NCI-H1694 treated with DMSO at 0.1 percent for 48 hours (cell line): ENCODE measurements at regions not wholly inside any gene's neighbourhood (a gene's known extent, or its start where the extent isn't known, plus 50 kb on each side); places are given as distances from the start of the nearest gene placed in this dataset.
"Not testable (repeated sequence)": the region's sequence is repeated elsewhere in the genome, so short reads cannot be mapped to it uniquely, and the experiment has no call there.

Source experiments
- DNase-seq: peaks from one replicate; lab custom pipeline; 2025; lab: John Stamatoyannopoulos, UW

- DNase-seq, result no peak
Measured at GRCh38 chr3:177705976-177706823, 508.9 kb upstream of the TBL1XR1 start.

DNA sequence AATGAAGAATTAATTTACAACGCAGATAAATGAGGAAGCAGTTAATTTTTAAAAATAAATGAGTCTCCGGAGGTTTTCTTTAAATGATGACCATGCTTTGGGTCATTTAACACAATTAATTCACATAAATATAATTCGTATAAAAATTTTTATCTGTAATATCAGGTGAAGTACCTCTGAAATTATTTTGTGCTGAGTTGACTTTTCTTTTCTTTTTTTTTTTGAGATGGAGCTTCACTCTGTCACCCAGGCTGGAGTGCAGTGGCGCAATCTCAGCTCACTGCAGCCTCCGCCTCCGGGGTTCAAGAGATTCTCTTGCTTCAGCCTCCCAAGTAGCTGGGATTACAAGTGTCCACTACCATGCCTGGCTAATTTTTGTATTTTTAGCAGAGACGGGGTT, 512.2 kb upstream of the TBL1XR1 start:
- not testable (repeated sequence) for DNase-seq

DNA sequence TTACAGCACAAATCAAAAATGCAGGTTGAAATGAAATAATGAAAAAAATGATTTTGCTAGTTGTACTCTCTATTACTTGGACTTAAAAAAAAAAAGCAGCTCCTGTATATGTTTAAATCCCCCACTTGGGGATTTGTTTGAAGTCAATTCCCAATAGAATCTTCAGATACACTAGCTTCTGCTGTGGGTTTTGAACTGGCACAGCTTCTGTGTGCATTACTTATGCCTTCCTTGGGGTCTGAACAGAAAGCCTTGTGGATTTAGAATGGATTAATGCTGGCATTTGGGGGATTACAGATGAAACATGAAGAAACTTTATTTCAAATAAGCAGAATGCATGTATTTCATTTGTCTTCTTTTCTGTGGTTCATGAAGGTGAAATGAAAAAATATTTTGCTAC, 513.2 kb upstream of the TBL1XR1 start:
- DNase-seq, result no peak

GRCh38 chr3:177711637-177712036, 514.4 kb upstream of the TBL1XR1 start:
- no peak for DNase-seq

DNA sequence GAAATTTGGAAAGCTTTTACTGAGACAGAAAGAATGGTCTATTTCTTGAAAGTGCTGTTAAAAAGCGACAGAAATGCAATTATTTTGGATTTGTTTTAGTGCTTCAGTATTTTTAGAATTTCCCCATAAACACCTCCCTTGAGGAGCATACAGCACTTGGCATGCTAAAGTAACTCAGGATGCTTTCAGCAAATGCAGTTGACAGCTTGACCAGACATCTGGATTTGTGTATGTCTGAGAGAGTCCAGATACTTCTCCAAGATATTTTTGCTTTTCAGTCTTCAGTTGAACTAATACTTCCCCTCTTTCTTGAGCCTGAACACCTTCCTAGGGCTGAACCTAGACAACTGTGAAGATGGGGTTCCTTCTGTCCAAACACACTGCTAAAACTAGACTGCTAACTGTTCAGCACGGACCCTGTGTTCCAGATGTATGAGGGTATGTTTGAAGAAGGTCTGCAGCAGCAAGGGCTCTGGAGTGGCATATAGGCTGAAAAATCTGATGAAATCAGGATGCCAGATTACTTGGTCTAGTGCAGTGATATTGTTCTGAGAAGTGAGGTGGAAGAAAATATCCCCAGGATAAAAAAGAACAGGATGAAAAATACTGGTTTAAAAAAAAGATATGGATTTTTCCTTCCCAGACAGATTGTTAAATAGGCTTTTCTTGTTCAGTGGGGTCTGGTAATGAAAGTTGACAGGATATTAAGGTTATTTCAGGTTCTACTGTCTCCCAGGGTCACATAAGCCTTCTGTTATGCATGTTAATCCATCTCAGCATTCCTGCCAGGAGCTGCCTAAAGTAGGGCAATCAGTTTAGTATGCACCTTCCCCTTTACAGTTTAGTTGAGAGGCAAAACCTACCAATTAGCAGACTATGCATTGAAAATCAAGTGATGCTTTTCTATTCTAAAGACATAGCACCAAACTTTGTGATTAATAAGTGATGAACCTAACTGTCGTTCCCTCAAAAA, 516.9 kb upstream of the TBL1XR1 start:
- no peak for DNase-seq

GRCh38 chr3:177714945-177715344, 517.7 kb upstream of the TBL1XR1 start:
- DNase-seq, result no peak

DNA sequence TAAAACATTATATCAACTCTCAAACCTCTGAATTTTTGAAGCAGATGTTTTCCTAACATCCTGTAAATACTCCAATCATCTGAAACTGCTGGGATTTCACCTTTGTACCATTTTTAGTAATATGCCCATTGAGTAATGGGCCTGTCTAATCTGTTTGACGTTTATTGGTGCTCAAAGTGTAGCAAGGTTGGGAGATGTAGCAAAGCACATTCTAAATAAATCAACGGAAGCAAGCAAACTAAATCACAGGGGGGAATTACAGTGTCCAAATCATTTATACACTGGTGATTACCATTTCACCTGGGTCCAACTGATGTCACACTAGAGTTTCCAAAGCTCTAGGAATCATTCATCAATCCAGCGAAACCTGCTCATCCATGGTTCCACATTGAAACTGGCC, 518.7 kb upstream of the TBL1XR1 start:
- DNase-seq, result no peak

DNA sequence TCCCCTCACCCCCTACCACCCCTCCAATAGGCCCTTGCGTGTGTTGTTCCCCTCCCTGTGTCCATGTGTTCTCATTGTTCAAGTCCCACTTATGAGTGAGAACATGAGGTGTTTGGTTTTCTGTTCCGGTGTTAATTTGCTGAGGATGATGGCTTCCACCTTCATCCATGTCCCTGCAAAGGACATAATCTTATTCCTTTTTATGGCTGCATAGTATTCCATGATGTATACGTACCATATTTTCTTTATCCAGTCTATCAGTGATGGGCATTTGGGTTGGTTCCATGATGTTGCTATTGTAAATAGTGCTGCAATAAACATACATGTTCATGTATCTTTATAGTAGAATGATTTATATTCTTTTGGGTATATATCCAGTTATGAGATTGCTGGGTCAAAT, 523.6 kb upstream of the TBL1XR1 start:
- not testable (repeated sequence) for DNase-seq

DNA sequence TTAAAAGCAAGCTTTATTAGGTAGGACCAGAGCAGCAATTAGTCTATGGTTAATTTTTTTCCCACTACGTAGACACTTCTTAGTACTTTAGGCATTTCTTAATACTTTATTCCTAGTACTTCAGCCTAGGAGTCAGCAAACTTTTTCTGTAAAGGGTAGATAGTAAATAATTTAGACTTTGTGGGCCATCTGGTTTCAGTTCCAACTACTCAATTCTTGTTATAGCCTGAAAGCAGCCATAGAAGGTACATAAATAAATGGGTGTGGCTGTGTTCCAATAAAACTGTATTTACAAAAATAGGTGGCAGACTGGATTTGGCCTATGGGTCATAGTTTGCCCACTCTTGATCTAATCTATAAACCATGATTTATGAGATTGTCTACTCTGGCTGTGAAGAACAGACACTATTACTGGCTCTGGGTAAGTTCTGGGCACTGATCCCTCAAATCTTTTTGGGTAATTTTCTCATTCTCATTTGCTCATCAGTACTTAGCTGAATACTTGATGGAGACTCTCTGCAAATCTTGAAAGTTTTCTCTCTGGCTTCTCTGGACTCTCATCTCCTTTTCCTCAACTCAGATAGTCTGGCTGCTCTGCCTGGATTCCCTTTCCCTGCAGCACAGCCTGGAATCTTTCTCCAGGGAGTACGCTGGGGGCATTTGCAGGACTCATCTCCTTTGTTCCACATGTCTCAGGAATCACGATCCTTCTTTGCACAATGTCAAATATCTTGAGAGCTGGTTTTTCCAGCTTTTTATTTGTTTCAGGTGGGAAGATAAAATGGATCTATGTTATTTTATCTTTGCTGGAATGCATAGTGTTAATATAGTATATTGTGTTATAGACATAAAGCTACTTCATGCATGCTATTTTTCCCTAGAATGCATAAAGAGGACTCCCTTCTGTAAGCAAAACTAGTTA, 524.8 kb upstream of the TBL1XR1 start:
- DNase-seq, result no peak

DNA sequence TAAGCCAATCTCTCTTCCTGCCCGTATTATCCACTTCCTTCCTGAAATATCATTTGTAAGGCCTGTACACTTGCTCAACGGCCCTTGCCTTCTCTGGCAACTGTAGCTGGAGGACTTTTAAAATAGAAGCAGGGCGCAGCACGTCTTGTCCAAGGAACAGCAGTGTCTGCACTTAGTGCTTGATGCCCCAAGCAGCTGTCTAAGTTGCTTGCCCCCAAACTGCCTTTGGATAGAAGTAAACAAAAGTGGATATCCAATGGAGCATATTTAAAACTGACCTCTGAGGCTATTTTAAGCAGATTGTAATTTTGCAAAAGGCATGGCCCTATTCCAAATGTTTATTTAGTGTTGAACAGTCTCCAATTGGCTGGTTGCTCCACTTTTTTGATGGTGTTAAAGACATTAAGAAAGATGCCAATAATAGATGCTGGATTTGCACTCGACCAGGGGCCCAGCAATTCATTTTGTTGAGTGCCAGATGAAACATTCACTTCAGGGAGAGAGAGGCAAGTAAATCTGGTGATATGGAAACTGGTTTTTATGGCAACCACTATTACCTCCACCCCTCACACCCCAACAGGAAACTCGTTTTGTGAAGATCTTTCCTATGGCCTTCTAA, 526.8 kb upstream of the TBL1XR1 start:
- no peak for DNase-seq

- no peak for DNase-seq
Measured at GRCh38 chr3:177725165-177725564, 527.9 kb upstream of the TBL1XR1 start.

GRCh38 chr3:177726807-177727206, 529.5 kb upstream of the TBL1XR1 start:
- no peak for DNase-seq

GRCh38 chr3:177729956-177730681, 532.8 kb upstream of the TBL1XR1 start:
- no peak for DNase-seq

DNA sequence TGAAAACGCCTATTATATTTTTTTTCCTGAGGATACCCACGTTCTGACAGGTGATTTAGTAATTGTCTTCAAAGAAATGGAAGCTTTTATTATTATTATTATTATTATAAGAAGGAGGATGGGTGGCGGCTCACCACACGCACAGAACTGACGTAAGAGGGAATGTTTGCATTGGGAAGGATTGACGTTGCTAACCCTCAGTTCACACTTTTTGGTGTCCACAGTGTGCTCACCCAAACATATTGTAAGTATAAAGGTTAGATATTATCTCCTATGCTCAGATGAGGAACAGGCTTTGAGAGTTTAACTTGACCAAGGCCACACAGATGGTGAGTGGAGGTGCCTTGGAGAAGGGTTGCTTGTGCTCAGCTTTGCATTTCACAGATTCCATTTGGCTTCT, 533.5 kb upstream of the TBL1XR1 start:
- no peak for DNase-seq

DNA sequence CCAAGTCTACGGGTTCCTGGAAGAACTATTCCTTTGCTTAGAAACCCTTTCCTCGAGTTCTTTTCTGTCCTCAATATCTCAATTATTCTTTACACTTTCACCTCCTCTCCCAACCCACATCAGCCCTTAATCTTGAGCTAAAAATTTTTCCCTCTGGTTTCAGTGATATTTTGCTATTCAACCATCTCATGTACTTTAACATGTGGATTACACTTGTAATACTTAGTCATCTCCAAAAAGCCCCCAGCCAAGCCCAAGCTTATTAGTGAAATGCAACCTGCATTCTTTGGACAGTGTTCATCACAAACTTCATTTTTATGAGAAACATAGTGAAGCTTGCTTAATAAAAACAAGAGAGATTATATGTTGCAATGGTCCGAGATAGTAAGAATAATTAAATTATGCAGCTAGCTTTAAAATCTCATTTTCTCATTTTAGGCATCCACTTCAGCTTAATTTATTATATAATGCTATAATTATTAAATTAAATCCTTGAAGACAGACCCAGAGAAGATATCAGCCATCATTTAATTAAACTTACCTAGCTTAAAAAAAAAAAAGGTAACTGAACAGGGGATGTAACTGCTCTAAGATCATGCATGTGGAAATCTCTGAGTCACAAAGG, 534.5 kb upstream of the TBL1XR1 start:
- no peak for DNase-seq

- DNase-seq, result no peak
Measured at GRCh38 chr3:177733233-177733632, 536.0 kb upstream of the TBL1XR1 start.

DNA sequence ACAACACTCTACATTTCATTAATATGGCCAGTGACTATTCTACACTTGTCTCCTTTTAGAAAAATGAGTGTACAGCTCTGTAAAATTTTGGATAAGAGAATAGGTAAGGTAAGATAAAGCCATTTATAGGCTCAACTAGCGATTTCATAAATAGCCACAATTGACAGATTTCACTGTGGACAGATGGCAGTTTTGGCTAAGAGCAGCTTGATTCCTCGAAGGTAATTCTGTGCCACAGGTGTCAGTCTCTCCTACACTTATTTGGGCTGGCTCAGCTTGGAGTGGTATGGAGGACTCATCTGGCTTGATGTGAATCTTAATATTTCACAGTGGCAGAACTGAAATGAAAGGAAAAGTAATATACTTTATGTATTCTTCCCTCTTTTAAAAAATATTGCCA, 536.7 kb upstream of the TBL1XR1 start:
- no peak for DNase-seq

- no peak for DNase-seq
Measured at GRCh38 chr3:177735431-177735830, 538.1 kb upstream of the TBL1XR1 start.

DNA sequence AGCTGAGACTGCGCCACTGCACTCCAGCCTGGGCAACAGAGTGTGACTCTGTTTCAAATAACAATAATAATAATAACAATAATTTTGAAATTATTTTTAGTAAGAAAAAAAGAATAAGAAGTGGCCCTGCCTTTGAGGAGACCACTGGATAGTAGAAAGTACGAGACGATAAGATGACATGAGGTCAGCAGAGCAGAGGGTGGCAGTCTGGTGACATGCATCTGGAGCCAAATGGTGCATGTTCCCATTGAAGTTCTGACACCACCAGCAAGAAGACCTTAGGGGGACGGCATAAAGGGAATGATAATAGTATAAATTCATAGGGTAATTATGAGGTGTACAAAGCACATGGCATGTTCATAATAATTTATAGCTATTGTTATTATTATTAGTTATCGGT, 542.2 kb upstream of the TBL1XR1 start:
- no peak for DNase-seq

DNA sequence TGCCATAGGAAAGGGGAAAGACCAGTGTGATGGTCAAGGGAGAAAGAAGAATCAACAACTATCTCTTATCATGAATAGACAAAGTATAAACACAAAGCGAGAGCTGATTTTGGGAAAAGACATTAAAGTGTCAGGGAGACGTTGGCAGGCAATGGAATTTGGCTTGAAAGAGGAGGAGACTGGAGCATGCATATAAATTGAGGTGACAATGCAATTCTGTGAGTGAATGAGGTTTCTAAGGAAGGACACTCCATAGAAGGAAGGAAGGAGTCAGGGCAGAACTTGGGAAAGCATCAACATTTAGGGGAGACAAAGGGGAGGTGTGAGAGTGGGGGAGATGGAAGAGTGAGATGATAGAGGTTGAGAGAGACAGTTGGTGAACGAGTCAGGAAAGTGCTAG, 543.0 kb upstream of the TBL1XR1 start:
- no peak for DNase-seq
